ENCODE measurements at regions not wholly inside any gene's neighbourhood (a gene's known extent, or its start where the extent isn't known, plus 50 kb on each side); places are given as distances from the start of the nearest gene placed in this dataset.
"Not testable (repeated sequence)": the region's sequence is repeated elsewhere in the genome, so short reads cannot be mapped to it uniquely, and the experiment has no call there.

DNA sequence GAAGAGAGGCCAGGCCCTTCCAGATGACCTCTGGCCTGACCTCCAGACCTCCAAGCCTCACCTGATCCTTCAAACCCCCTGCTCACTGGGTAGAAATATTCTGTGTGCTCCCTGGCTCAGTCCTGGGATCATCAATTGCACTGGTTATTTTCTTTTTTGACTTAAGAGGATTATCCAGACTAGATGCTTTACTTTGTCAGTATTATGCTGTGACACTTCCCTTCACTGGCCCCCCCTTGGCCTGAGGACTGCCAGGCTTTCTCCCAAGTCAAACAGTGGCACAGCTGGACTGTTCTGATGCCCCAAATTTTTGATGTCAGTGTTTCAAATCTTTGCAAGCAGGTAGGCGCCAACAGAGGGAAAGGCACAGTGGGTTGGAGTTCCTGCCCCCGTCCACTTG is 156.3 kb upstream of the SKOR2 start:
- no peak for DNase-seq (ENCODE audit: low spot score)

DNA sequence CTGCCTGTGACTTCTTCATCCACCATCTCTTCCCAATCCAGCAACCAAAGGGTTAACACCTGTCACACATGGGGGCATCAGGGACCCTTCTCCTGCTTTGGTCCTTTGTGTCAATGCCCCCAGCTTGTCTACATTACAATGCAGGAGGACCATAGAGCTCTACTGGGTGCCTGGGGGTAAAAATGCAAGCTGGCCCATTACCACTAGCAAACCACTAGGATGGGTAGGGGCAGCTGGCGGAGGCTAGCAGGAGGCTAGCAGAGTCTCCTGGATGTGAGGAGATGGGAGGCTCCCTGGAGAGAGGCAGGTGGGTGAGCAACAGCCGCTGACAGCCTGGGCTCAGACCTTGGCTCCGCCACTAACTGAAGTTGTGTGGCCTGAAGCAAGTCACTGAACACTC is 153.4 kb upstream of the SKOR2 start:
- no peak for DNase-seq (ENCODE audit: low spot score)

DNA sequence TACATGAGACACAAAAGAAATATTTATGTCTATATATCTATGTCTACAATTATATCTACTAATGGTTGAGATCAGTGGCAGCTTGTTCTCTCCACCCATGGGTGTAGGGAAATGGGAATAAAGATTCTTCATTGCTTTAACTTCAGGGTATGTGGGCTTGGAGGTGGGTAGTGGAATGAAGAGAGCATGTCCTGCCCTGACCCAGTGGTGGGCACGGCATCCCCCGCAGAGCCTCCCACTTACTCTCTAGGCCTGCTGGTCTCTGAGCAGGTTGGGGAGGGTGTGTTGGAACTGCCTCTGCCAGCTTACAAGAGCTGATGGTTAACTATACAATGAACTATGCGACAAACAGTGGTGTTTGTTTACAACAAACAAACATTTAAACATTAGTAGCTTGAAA is 152.5 kb upstream of the SKOR2 start:
- no peak for DNase-seq (ENCODE audit: low spot score)

DNA sequence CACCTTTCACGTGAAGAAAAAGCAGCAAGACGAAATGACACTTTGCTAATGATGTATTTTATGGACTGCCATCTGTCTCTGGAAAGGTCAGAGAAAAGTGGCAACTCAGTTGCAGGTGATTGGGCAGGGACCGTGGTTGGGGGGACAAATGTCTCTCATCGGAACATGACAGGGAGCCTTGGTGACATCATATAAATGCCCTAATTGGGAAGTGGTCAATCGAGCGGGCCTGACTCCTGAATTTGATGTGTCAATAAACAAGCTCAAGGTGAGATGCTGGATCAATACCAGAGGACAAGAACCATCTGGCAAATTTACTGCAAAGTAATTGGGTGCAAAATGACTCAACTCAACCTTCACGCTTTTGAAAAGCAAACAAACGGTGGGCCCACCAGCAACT is 151.9 kb upstream of the SKOR2 start:
- no peak for DNase-seq (ENCODE audit: low spot score)

DNA sequence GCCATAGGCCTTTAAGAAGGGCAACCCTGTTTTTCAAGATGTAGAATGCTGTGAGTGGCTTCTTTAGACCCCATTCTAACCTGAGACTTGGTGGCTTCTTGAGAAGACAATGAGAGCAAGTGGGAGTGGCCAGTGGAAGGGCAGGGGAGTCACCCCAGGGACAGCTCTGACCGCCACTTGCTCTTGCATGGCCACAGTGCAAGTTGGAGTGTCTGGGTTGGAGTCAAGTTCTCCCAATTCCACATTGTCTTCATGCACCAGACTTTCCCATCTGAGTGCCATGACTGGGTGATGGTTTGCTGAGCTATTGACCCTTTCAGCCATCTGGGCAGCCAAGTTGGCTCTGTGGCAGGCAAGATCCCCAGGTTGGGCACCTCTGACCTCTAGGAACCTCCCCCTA is 148.0 kb upstream of the SKOR2 start:
- no peak for DNase-seq (ENCODE audit: low spot score)

DNA sequence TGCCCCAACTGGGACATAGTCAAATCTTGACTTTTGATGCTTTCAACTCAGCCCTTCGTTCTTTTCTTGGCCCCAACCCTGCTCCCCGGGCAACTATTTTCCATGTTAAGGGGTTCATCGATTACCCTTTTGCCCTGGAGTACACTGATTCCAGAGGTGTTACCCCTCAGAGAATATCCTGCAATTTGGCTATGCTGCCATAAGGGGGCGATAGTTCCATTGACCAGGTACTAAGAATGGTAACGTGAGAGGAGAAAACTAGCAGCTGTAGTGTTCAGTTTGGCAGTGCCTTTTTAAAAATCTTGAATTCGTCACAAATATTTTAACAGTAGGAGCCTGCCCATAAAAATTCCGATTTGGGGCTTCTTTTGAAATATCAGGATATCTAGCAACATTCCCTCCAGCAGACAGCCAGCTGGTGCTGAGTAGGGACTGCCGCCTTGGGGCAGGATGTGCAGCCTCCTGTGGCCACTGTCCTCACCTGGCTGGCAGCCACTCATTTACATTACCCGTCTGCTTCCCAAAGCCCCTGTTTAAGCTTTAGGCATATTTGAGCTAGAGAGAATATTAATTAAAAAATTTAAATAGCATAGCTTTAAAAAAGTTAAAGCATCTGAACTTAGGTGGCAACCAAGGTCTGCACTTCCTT is 146.3 kb upstream of the SKOR2 start:
- no peak for DNase-seq (ENCODE audit: low spot score)

DNA sequence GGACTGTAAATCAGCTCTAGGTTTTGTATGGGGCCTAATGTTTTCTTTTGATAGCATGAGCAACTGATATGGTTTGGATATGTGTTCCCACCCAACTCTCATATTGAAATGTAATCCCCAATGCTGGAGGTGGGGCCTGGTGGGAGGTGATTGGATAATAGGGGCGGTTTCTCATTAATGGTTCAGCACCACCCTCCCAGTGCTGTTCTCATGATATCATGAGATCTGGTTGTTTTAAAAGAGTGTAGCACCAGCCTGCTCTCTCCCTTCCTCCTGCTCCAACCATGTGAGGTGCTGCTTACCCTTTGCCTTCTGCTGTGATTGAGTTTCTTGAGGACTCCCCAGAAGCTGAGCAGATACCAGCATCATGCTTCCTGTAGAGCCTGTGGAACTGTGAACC is 140.2 kb upstream of the SKOR2 start:
- DNase-seq (ENCODE audit: low spot score): no peak

DNA sequence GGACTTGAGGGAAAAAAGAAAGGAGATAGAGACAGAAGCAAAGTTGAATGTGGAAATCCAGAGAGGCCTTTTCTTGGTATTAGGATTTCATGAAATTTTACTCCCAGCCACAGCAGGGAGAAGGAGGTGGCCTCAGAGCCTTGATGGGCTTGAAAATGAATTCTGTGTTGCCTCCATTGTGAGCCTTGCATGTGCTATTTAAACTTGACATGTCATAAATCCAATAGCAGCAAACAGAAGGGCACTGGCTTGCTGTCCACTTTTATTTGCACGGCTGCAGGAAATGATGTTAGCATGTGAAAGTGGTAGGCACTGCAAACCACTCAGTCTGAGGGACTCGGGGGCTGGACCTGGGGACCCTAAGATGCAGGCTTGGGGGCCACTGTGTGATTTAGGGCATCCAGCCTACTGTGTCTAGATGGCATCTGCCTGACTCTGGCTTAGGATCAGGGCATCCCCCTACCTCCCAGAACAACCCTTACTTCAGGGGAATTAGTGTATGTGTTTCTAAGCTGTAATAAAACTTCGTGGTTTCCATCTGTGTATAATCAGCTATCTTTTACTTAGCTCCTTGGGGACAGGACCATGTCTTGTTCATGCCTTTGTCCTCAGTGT is 139.1 kb upstream of the SKOR2 start:
- no peak for DNase-seq (ENCODE audit: low spot score)

DNA sequence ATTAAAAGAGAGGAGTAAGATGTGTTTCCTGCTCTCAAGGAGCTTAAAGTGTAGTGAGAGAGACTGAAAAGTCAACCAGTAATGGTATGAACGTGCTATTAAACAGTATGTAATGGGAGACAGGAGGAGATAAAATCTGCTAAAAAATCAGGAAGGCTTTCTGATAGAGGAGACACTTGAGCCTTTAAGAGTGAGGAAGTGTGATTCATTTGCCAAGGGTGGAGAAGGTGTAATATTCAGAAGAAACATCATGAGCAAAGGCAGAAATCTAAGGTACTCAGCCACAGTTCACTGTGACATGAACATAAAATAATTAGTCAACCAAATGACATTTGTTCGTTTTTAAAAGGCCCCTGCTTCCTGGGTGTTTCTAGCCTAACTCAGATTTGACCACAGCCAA is 137.8 kb upstream of the SKOR2 start:
- DNase-seq (ENCODE audit: low spot score): no peak

DNA sequence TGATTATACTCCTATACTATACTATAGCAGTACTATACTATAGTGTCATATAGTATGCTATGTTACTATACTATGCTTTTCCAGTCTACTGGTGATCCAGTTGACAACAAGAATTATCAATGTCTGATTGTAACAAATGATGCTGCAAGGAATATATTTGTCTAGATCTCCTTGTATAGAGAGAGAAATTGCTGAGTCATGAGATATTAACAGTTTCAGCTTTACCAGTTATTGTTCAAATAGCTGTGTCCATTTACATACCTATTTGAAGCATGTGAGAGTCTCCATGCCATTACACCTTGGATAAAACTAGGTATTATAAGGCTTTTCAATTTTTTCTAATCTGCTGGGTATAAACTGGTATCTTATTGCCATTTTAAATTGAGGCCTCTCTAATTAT is 136.4 kb upstream of the SKOR2 start:
- DNase-seq (ENCODE audit: low spot score): no peak

DNA sequence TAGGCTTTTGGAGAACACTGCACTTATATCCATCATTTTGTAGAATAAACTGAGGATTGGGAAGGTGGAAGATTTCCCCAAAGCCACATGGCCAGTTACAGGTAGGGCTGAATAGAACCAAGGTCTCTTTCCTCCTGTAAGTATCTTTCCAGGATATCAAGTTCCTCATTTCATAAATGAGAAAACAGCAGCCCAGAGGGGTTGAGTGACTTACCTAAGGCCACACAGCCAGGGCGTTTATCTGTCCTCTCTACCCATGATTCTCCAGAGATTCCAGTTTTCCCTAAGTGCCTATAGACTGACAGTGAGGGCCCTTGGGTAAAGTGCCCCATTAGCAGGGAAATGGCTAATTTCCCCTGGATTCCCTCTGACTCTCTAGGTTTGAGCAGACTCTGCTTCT is 132.3 kb upstream of the SKOR2 start:
- no peak for DNase-seq (ENCODE audit: low spot score)

DNA sequence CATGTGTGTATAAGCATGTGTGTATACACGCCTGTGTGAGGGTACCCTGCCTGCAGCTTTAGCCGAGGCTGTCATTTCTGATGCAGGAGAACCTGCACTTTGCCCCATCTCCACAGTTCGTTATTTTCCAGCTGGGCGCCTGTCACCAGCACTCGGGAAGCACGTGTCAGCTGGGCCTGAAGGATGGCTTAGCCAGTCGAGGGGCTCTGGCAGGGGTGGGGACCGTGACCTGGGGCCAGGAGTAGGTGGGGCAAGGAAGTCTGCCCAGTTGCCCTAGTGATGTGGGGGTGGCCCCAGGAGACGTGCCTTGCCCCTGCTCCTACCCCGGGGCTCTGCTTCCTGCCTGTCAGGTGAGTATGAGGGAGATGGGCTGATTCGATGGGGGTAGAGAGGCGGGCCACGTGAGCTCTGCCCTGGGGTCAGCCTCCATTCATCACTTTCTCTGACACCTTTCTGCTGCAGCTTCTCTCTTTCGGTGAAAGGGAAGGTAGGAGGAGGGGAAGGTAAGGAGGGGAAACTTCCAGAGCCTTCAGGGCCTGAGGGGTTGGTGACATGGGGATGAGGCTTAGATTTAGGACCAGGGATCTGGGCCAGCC is 130.6 kb upstream of the SKOR2 start:
- no peak for DNase-seq (ENCODE audit: low spot score)

DNA sequence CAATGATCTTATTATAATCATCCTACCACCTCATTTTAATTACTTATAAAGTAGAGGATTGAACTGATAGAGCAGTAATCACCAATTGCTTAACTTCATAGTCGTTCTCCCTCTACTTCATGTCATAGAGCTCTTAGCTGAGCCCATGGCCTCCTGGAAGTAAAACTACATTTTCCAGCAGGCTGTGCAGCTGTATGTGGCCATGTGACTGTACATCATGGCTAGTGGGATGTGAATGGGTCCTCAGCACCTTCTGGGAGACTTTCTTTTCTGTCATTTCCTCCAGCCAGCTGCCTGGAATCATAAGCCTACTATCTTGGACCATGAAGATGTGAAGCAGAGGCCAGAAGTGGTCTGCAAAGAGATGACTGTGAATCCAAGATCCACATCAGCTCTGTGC is 128.7 kb upstream of the SKOR2 start:
- no peak for DNase-seq (ENCODE audit: low spot score)

DNA sequence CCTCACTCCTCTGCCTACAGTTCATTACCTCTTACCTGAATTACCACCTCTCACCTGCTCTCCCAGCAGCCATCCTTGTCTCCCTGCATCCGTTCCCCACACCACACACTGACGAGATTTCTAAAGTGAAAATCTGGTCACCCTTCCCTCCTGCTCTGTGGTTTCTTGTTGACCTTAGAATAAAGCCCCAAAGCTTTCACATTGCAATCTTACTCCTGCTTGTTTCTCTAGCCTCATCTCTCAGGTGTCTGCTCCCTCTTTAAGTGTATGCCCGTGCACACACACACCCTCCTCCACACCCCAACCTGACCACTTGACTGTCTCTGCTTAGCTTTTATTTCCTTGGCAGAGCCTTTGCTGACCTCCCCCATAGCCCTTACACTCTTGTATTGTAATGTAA is 122.0 kb upstream of the SKOR2 start:
- no peak for DNase-seq (ENCODE audit: low spot score)

DNA sequence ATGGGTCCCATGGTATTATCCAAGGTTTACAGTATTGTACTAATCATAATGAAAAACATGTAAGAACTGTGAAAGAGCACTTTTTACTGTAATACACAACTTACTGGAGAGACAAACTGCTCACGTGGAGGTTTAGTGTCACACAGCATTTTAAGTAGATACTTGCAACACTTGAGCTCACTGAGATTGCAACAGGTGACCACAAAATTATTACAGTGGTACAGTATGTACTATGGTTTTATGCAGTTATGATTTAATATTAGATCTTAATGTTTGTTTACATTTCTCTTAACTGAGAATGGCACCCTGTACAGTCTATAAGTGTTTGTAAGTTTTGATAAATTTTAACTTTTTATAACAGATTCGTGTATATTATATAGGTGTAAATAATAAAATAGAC is 118.6 kb upstream of the SKOR2 start:
- no peak for DNase-seq (ENCODE audit: low spot score)

DNA sequence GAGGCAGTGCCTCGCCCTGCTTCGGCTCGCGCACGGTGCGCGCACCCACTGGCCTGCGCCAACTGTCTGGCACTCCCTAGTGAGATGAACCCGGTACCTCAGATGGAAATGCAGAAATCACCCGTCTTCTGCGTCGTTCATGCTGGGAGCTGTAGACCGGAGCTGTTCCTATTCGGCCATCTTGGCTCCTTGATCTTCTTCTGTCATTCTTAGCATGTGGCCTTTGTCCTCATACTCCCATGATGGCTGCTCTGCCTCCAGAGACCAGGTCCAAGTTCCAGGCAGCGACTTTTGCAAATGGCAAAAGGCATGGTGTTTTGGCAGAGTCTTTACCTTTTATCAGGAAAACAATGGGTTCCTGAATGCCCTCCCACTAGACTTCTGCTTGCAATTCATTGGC is 102.6 kb upstream of the SKOR2 start:
- not testable (repeated sequence) for DNase-seq (ENCODE audit: low spot score)

DNA sequence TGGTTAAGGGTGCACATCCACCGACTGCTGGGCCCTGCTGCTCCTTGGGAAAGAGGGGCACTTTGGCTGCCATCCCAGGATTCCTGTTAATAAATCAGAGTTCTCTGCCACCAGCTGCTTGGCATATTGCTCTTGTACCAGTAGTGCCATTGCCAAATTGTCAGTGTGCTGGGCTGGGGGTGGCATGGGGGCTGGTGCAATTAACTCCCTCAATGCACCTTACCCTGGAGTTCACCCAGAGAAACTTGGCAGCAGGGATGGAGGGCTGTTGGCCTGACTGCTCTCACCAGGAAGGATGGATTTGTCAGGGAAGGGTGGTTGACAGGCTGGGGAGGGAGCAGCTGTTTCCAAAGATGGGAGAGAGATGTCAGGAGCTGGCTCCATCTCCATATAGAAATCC is 94.6 kb upstream of the SKOR2 start:
- DNase-seq (ENCODE audit: low spot score): no peak

DNA sequence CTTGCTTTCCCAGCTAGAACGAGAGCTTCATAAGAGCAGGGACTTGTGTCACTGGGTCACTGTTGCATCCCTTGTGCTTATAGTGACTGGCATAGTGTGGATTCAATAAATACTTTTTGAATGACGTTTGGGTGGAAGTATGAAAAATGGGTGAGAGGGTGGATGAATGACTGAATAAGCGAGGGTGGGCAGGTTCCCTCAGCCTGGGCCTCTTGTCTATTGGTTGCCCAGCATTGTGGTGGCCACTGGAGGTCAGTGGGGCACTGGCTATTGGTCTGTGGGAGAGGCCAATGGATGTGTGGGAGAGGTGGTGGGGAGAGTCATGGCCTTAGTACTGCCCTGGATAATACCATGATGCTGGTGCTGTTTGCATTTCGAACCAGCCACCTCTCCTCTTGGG is 93.8 kb upstream of the SKOR2 start:
- DNase-seq (ENCODE audit: low spot score): no peak

DNA sequence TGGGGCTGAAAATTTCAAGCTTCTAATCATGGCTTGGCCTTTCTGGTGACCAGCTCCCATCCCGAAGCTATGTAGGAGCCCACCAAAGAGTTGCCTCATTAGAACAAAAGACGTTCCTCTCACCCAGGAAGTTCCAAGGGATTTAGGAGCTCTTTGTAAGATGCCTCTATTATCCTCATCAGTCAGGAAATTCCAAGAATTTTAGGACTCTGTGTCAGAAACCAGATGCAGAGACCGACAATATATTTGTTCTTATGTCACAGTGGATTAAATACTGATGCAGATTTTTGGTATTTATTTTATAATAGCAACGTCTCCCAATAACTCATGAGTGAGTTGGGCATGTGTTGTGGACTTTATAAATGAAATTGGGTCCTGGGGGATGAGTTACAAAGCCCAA is 91.8 kb upstream of the SKOR2 start:
- DNase-seq (ENCODE audit: low spot score): no peak

DNA sequence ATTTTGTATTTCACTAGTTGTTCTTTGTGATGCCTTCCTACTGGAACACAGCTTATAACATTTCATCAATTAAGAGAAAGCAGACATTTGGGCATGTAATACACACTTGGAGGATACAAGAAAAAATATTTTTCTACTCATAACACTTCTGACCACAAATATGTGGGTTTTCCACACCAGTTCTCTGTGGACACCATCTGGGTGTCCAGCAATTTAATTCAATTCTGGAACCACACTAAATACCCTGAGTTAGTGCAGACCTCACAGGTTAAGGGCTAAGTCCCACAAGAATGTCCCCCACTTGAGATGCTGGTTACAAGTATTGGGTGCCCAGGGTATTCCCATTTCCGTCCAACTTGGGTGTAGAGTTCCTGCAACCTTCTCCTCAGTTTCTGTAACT is 91.1 kb upstream of the SKOR2 start:
- DNase-seq (ENCODE audit: low spot score): no peak

DNA sequence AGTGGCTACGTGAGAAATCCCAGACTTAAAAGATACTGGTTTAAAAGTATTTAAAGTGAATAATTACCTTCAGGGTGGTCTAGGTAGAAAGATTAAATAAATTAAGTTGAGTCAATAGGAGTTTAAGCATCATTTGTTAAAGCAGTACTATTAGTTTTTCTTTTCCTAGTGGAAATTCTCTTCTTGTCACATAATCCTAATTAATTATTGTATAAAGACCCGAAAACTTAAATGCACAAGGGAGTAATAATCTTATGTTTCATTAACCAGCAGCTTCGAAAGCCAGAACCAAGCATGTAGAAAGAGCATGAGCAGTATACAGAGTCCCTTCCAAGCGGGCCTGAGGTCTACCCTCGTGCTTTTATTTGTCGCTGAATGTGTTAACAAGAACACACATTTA is 90.2 kb upstream of the SKOR2 start:
- no peak for DNase-seq (ENCODE audit: low spot score)

DNA sequence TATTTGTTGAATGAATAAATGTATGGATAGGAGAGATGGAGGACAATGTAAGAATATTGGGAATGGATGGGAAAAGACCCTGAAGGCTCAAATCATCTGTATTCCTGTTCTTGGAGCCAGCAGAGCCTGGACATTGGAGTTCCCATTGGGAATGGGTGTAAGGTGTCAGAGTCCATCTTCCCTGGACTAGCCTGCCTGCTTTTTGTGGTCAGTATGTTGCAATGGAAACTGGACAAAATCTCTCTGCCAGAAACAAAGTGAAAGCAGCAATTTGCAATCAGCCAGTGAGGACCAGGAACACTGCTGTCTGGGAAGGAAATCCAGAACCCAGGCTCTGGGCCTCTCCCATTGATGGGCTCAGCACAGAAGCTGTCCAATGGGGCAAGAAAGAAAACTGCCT is 83.5 kb upstream of the SKOR2 start:
- DNase-seq (ENCODE audit: low spot score): no peak

DNA sequence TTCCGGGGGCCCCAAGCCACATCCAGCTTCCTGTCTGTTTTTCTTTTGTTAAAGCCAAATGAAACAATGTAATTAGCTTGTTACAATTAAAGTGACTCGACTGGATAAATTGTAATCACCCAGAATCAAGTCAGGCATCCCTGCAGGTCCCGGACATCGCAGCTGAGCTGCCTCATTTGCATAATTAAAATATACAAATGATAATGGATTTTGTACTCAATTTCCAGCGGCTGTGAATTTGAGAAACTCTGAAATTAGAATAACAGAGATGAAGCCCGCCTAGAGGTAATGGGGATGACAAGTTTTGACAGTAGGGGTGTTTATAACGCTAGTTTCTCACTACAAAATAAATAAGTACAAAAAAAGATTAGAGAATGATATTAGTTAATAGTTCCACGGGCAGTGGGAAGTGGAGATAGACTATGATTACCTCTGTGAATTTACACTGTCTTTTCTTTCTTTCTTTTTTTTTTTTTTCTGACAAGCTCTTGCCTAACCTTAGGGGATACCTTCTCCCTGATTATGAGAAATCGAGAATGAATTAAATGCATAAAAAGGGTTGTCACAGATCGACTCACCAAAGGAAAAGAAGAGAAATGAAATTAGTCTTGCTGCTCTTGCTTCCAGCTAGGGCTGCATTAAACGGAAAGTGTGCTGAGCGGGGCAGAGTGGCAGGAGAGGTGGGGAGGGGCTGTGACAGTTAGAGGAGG is 82.6 kb upstream of the SKOR2 start:
- DNase-seq (ENCODE audit: low spot score): no peak

DNA sequence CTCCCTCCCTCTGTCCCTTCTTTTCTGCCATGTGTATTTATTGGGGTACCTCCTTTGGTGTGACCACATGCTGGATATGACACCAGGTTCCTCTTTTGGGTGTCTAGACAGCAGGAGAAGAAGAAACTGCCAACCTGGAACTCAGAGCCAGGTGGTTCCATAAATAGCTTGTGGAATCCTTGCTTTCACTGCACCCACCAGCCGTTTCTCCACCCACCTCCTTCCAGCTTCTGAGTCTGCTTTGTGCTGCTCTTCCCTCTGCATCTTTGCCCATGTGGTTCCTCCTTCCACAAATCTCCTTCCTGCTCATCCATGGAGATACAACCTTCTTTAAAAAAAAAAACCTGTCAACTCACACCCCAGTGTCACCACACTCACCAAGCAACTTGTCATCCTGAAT is 80.2 kb upstream of the SKOR2 start:
- no peak for DNase-seq (ENCODE audit: low spot score)
